GM21447 (cell line): ENCODE measurements at regions not wholly inside any gene's neighbourhood (a gene's known extent, or its start where the extent isn't known, plus 50 kb on each side); places are given as distances from the start of the nearest gene placed in this dataset.
"Not testable (repeated sequence)": the region's sequence is repeated elsewhere in the genome, so short reads cannot be mapped to it uniquely, and the experiment has no call there.

Experiments
- ATAC-seq: cut with Tn5 transposase; IDR thresholded peaks from one replicate; pipeline ENCODE4 v1.9.1; 2021; ENCODE audit not compliant: unreplicated experiment

DNA sequence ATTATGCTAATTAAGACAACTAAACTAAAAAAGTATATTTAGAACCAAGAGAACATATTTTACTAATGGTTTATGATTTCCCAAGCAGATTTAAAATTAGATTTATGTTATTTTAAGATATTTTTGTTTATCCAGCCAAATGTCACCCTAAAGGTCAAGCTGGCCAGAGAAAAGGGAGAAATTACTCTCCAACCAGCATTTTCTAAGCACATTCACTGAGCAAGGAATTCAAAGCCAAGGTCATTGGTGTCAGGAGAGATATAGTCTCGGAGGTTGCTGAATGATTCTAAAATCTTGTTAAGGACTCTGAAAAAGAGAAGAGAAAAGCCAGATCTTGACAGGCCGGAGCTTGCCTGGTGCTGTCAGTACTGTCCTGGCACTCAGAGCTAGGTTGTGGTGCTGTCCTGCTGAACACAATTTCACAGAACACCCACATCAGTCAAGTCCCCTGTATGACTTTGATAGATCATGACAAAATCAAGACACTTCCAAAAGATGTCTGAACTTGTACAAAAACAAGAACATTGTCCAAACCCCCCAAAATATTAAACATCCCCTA, 222.3 kb upstream of the SMLR1 start:
- ATAC-seq: no peak

- ATAC-seq: no peak
Observed at GRCh38 chr6:130610303-130610702, 216.9 kb upstream of the SMLR1 start.

GRCh38 chr6:130611366-130611765, 215.8 kb upstream of the SMLR1 start:
- no peak for ATAC-seq

GRCh38 chr6:130613176-130613575, 214.0 kb upstream of the SMLR1 start:
- no peak for ATAC-seq

- no peak for ATAC-seq
Observed at GRCh38 chr6:130615816-130616215, 211.4 kb upstream of the SMLR1 start.

DNA sequence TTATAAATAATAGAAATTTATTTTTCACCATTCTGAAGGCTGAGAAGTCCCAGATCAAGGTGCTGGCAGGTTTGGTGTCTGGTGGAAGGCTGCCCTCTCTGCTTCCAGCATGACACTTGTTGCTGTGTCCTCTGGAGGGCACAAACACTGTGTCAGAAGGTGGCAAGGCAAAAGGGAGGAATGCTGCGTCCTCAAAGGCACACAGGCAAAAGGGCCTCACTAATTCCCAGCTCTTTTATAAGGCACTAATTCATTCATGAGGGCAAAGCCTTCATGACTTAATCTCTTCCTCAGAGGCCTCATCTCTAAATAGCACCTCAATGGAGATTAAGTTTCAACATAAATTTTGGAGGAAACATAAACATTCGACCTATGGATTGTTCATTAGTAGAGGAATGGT, 209.5 kb upstream of the SMLR1 start:
- no peak for ATAC-seq

DNA sequence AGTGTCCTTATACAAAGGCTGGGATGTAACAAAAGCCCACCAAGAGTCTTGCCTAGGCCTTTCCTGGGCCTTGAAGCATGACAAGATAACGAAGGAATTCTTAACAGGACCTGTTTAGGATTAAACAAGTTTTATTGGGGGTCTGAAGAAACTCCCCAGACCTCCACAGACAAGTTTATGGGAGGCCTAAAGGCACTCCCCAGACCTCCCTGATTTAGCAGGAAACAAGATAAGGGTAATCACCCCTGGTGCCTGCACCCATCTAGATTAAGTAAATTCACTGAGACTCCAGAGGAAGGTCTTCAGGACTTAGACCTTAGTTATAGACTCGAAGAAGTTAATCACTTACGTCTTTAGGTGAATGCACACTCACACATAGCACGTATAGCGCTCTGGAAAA, 208.4 kb upstream of the SMLR1 start:
- not testable (repeated sequence) for ATAC-seq

DNA sequence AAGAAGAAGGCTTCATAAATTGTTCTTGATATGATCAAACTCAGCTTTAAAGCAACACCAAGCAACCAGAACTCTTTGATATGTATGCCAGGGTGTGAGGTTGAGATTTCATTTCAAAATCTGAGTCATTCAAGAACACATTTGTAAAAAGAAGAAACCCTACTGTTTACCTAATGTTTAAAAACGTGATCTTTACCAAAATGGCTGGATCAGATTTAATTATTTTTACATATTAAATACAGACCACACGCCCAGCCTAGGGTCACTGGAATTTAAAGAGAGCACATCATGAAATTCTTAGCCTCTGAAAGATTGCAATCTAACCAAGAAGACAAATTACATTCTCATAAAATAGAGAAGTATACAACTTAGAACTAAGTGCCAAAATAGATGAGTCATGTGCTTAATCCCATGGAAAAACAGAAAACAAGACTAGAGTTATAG, 206.8 kb upstream of the SMLR1 start:
- ATAC-seq: no peak

DNA sequence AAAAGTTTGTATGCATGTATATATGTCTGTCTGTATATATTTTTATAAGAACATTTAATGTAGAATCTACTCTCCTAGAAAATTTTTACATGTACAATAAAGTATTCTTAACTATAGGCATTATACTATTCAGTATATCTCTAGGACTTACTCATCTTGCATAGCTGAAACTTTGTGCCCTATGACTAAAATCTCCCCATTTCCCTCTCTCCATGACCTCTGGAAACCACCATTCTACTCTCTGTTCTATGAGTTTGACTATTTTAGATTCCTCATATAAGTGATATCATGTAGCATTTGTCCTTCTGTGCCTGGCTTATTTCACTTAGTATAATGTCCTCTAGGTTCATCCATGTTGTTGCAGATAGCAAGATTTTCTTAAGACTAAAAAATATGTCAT, 205.1 kb upstream of the SMLR1 start:
- no peak for ATAC-seq

DNA sequence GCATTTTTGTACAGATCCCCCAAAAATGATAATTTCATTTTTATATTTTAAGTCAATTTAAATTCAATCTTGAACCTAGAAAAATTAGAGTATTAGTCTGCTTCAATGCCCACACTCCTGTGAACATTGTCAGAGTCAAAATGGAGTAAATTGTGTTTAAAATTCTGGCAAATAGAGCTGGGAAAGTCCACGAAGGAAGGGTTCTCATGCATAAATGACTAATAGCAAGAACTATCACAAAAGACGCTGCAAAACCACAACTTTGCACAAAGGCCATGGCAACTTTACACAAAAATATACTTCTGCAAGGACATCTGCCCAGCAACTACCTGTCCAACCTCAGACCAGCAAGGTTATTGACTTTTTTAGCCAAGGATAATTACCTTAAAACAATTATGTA, 203.2 kb upstream of the SMLR1 start:
- no peak for ATAC-seq

GRCh38 chr6:130625825-130626527, 201.2 kb upstream of the SMLR1 start:
- peak; percentile 72 for ATAC-seq

GRCh38 chr6:130628862-130629261, 198.3 kb upstream of the SMLR1 start:
- no peak for ATAC-seq

GRCh38 chr6:130629640-130630039, 197.6 kb upstream of the SMLR1 start:
- ATAC-seq: no peak

DNA sequence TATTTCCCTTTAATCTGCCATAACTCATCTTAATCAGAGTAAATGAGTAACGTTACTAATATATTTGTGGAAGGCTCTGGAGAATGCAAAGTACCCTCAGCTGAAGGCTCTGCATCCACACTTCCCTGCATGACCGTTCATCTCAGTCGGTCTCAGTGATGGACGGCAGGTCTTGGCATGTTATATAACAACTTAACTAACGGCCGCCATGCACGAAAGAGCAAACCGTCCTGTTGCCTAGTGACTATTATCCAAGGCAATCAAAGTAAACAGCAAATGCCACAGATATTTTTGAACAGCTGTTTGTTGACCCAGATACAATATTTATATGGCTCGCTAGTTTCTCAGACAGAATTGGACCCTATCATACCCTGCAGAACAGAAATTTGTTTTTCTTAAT, 194.9 kb upstream of the SMLR1 start:
- ATAC-seq: no peak

- ATAC-seq: no peak
Observed at GRCh38 chr6:130632897-130633296, 194.3 kb upstream of the SMLR1 start.

DNA sequence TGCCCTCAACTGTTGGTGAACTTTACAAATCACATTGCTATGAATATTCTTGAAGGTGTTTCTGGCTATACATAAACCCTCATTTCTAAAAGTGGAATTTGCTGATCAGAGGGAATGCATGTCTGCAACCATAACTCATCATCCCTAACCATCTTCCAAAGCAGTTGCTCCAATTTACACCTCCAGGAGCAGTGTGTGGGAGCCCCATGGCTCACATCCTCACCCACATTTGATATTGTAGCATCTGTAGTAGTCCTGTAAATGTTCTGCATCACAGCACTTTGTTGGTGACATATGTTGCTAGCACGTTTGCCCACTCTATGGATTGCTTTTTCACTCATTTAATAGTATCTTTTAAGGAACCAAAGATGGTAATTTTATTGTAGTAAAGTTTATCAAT, 183.8 kb upstream of the SMLR1 start:
- ATAC-seq: no peak

GRCh38 chr6:130644175-130644574, 183.0 kb upstream of the SMLR1 start:
- ATAC-seq: no peak

DNA sequence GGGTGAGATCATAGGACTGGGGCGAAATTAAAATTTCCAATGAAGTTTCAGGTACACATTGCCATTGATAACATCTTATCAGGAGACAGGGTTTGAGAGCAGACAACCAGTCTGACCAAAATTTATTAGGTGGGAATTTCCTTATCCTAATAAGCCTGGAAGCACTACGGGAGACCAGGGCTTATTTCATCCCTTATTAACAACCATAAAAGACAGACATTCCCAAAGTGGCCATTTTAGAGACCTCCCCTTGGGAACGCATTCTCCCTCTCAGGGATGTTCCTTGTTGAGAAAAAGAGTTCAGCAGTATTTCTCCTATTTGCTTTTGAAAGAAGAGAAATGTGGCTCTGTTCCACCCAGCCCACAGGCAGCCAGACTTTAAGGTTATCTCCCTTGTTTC, 182.4 kb upstream of the SMLR1 start:
- ATAC-seq: not testable (repeated sequence)

DNA sequence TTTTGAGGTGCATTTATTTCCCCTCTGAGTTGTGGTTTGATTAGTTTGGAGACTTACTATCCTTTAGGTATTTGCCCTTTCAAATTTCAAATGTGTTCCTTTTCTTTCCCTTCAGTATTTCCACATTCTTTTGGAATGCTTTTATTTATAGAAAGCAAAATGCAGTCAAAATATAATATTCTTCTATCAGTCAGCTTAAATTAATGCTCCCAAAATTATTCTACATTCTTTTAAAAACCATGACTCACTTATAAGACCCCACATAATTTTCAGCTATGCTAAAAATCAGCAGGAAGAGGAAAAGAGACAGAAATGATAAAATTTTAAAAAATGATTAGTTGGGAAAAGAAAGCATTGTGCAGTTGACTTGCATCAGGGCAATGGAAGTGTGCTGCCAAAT, 180.0 kb upstream of the SMLR1 start:
- no peak for ATAC-seq

- no peak for ATAC-seq
Observed at GRCh38 chr6:130655586-130655985, 171.6 kb upstream of the SMLR1 start.

GRCh38 chr6:130661077-130661476, 166.1 kb upstream of the SMLR1 start:
- no peak for ATAC-seq

DNA sequence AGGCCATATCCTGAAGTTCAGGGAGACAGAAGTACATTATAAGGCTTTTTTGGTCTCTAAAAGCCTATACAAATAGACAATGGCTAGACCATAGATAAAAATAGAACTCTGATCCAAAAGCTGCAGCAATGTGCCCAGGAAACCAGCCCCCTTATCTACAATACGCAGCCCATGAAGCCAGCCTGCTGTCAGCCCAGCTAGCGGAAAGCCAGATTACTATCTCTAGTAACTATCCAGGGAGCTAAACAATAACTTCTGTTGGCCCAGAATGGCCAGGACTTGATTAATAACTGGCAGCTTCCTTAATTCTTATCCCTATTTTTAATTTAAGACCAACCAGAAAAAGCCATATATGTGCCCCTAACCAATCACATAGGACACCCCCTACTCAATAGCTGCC, 160.4 kb upstream of the SMLR1 start:
- no peak for ATAC-seq

DNA sequence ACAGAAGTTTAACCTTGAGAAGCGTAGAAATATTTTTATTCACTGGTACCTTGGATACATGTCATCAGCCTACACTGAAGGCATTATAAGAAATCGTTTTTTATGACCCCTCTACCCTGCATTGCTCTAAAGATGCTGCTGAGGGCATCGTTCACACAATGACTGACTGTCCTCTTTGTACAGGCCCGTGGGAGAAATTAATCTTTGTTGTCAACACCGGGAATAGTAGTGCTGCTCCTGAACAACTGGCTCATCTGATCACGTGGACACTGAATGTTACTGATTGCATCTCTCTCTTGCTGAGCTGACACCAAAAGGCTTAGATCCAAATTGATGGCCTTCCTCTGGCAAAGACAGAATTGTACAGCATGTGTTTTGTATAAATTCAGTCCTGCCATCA, 157.1 kb upstream of the SMLR1 start:
- no peak for ATAC-seq
